ENCODE measurements at regions not wholly inside any gene's neighbourhood (a gene's known extent, or its start where the extent isn't known, plus 50 kb on each side); places are given as distances from the start of the nearest gene placed in this dataset.

DNA sequence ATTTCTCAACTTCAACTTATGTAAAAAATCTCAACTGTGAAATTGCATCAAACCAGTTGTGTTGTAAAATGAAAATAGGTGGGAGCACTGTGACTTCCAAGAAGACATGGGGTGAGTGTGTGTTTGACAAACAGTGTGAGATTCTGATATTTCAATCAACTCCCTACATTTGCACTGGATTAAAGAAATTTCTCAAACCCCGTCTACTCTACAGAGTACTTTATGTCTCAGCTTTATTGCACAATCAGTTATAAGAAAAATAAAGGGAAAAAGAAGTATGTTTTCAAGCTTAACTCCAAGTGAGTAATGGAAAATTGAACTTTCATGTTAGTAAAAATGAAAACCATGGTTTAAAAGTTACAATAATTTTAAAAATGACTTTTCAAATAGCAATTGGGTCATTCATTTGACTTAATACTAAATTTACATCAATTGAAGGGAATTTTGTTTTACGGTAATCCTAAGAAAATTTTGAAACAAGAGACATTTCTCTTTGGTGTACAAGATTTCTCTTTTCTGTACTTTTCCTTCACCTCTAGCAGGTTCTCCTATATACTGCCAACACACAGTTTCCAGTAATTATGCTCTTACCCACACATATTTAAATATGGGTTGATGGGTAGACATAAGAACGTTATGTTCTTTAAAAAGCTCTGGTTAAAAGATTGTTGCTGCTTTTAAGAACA, 80.3 kb downstream of the CDO1 start:
- no peaks in the 10 kb centered on the region for H3K36me3 ChIP-seq (ENCODE audit: control insufficient read depth, insufficient read depth, low read length)
- FAIRE-seq (no peak), DNase-seq (ENCODE audit: low read depth) (no peak)
- no peaks in the 10 kb centered on the region for H3K27me3 ChIP-seq (ENCODE audit: control insufficient read depth, insufficient read depth, low read length)
- H3K4me3 ChIP-seq (ENCODE audit: low read depth, low read length): no peak overlapping the region
- TF ChIP-seq, protein P1, sequence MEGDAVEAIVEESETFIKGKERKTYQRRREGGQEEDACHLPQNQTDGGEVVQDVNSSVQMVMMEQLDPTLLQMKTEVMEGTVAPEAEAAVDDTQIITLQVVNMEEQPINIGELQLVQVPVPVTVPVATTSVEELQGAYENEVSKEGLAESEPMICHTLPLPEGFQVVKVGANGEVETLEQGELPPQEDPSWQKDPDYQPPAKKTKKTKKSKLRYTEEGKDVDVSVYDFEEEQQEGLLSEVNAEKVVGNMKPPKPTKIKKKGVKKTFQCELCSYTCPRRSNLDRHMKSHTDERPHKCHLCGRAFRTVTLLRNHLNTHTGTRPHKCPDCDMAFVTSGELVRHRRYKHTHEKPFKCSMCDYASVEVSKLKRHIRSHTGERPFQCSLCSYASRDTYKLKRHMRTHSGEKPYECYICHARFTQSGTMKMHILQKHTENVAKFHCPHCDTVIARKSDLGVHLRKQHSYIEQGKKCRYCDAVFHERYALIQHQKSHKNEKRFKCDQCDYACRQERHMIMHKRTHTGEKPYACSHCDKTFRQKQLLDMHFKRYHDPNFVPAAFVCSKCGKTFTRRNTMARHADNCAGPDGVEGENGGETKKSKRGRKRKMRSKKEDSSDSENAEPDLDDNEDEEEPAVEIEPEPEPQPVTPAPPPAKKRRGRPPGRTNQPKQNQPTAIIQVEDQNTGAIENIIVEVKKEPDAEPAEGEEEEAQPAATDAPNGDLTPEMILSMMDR (IDR thresholded peaks at IDR 0.05; ENCODE audit: insufficient read depth, low read length, severe bottlenecking): no peak

DNA sequence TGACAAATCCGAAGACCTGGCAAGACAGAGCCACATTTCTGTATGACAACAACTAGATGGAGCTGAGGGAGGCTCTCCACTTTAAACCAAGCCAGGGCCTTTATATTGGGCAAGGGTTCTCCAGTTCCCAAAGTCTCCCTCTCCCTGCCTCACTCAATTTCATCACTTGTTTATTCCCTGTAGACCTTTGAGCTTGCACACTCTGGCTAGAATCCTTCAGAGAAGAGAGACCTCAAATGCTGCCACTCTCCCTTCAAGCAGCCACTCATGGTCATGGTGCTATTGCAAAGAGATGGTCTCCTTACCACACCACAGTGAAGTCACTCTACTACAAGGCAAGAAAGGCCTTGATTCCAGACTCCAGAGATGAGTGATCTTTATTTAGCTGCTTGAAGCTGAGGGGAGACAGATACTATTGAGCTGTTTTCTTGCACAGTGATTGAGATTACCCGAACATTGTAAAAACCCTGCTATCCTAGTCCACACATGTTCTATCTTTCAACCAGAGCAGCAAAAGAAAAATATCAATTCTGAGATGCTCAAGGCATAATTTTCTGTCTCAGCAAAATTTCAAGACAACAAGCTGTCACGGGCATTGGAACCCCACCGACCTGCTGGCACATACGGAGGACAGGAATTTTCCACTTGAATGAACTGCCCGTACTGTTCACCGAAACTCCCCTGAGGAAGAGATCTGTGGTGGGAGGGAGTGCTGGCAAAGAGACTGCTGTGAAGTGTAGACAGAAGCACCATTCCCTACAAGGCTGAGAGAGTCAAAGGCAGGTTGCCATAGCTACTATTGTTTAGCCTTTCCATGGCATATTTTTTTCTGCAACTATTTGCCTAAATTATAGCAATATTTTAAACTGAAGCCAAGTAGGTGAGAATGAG, 81.1 kb downstream of the CDO1 start:
- Histone ChIP-seq H3K27me3 (ENCODE audit: control insufficient read depth, insufficient read depth, low read length) (no peaks in the 10 kb centered on the region), H3K4me3 (ENCODE audit: low read depth, low read length) (no peak overlapping the region), H3K36me3 (ENCODE audit: control insufficient read depth, insufficient read depth, low read length) (no peaks in the 10 kb centered on the region)
- FAIRE-seq (peak; percentile 79), DNase-seq (ENCODE audit: low read depth) (no peak)
- TF ChIP-seq, protein P1 (IDR thresholded peaks at IDR 0.05; ENCODE audit: insufficient read depth, low read length, severe bottlenecking): no peak

DNA sequence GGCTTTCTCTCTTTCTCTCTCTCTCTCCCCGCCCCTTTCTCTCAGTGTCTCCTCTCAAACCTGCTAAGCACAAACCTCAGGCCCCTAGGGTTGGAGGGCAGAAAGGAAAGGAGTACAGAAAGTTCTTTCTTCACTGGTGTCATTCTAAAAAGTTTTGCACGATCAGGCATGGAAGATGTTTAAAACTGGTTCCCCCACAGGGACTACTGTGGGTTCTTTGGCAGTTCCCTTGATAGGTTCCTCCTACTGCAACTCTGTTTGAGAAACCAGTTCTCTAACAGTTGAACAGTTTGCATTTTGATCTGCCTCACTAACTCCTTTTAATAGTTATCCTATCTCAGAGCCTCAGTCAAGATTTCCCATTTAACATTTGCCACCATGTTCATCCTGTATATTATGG, 82.9 kb downstream of the CDO1 start:
- no peaks in the 10 kb centered on the region for H3K27me3 ChIP-seq (ENCODE audit: control insufficient read depth, insufficient read depth, low read length)
- no peak for DNase-seq (ENCODE audit: low read depth)
- TF ChIP-seq, protein P1 (IDR thresholded peaks at IDR 0.05; ENCODE audit: insufficient read depth, low read length, severe bottlenecking): no peak
- no peak for FAIRE-seq
- H3K4me3 ChIP-seq (ENCODE audit: low read depth, low read length): no peak overlapping the region
- no peaks in the 10 kb centered on the region for H3K36me3 ChIP-seq (ENCODE audit: control insufficient read depth, insufficient read depth, low read length)

DNA sequence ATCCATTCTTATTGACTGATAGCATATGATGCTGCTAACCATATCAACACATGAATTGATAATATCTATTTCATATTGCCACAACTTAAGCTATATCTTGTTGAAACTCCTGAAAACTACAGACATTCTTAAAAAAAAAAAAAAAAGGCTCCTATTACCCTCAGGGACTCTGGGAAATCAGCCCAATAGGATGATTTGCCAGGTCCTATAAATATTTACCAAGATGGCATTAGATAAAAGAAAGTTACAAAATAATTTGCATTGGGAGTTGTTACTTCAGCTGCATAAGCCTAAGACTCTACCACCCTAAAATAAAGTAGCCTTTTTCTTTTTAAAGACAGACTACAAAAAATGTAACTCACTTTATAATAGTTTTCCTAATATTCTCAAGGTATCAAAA, 84.4 kb downstream of the CDO1 start:
- Histone ChIP-seq H3K4me3 (ENCODE audit: low read depth, low read length) (no peak overlapping the region), H3K36me3 (ENCODE audit: control insufficient read depth, insufficient read depth, low read length) (no peaks in the 10 kb centered on the region), H3K27me3 (ENCODE audit: control insufficient read depth, insufficient read depth, low read length) (no peaks in the 10 kb centered on the region)
- FAIRE-seq: no peak
- DNase-seq (ENCODE audit: low read depth): no peak
- TF ChIP-seq, protein P1 (IDR thresholded peaks at IDR 0.05; ENCODE audit: insufficient read depth, low read length, severe bottlenecking): no peak

DNA sequence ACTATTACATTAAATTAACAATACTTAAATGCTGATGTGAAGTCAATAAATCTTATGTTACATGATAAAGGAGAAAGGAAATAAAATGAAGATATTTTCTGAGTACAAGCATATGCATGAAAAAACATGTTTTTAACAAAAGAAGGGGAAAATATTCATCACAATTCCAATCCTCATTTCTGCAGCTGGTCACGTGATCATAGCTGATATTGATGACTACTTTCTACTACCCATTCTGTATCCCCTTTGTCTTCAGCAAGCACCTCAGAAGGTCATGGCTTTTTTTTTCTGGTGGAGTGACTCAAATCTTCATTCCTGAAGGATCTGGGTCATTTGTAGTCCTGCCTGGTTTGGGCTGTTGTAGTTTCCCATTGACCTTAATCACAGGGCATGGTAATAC, 90.9 kb downstream of the CDO1 start:
- FAIRE-seq: no peak

More for the DNA sequence above, 90.9 kb downstream of the CDO1 start:
- Histone ChIP-seq H3K4me3 (ENCODE audit: low read depth, low read length) (no peak overlapping the region), H3K27me3 (ENCODE audit: control insufficient read depth, insufficient read depth, low read length) (no peaks in the 10 kb centered on the region), H3K36me3 (ENCODE audit: control insufficient read depth, insufficient read depth, low read length) (no peaks in the 10 kb centered on the region)
- TF ChIP-seq, protein P1 (IDR thresholded peaks at IDR 0.05; ENCODE audit: insufficient read depth, low read length, severe bottlenecking): no peak
- no peak for DNase-seq (ENCODE audit: low read depth)
